Activated T-helper 17 cell treated with anti-CD3 and anti-CD28 coated beads, Interleukin-2, amount 50 U/mL, for 72 hours (primary cell): ENCODE measurements at regions not wholly inside any gene's neighbourhood (a gene's known extent, or its start where the extent isn't known, plus 50 kb on each side); places are given as distances from the start of the nearest gene placed in this dataset.

Source experiments
- ATAC-seq: fragments of 150-1000 bp; cut with Tn5 transposase; replicated peaks from 2 replicates; pipeline ENCODE4 v1.10.0; 2021; ENCODE audit warnings: mild to moderate bottlenecking, moderate library complexity
- H3K27ac Mint-ChIP-seq: one replicate; pipeline ENCODE4 v1.8.0; 2022; ENCODE audit warnings: mixed read lengths
- H3K27me3 Mint-ChIP-seq: one replicate; pipeline ENCODE4 v1.8.0; 2022; ENCODE audit warnings: mixed read lengths
- H3K36me3 Mint-ChIP-seq: one replicate; pipeline ENCODE4 v1.8.0; 2022; ENCODE audit warnings: low read depth, mild to moderate bottlenecking, mixed read lengths
- H3K4me1 Mint-ChIP-seq: one replicate; pipeline ENCODE4 v1.8.0; 2022; ENCODE audit warnings: mixed read lengths
- H3K4me3 Mint-ChIP-seq: one replicate; pipeline ENCODE4 v1.8.0; 2022; ENCODE audit warnings: mild to moderate bottlenecking, mixed read lengths
- H3K9me3 Mint-ChIP-seq: one replicate; pipeline ENCODE4 v1.8.0; 2022; ENCODE audit warnings: mixed read lengths

DNA sequence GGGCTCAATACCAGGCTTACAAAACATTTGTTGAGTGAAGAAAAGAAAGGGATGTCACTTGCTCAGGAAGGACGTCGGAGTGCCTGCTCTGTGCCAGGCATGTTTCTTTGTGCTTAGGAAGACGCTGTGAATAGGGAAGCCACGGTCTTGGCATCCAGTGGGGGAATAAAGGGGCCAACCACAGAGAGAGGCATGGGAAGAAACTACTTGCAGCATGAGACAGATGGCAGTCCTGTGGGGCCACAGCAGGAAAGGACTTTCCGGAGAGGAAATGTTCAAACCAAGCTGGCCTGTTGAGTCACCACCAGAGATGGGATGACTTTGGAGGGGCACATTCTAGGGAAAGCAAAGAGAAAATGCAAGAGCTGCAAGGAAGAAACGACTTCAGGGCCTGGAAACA lies 173.2 kb downstream of the CDH26 start:
- no peak overlapping the region for H3K4me3 Mint-ChIP-seq
- no peaks in the 10 kb centered on the region for H3K9me3 Mint-ChIP-seq
- peaks cover 5% of the 10 kb centered on the region for H3K4me1 Mint-ChIP-seq
- no peak for ATAC-seq
- no peaks in the 10 kb centered on the region for H3K27me3 Mint-ChIP-seq
- H3K36me3 Mint-ChIP-seq, result no peaks in the 10 kb centered on the region
- H3K27ac Mint-ChIP-seq, result no peak overlapping the region

DNA sequence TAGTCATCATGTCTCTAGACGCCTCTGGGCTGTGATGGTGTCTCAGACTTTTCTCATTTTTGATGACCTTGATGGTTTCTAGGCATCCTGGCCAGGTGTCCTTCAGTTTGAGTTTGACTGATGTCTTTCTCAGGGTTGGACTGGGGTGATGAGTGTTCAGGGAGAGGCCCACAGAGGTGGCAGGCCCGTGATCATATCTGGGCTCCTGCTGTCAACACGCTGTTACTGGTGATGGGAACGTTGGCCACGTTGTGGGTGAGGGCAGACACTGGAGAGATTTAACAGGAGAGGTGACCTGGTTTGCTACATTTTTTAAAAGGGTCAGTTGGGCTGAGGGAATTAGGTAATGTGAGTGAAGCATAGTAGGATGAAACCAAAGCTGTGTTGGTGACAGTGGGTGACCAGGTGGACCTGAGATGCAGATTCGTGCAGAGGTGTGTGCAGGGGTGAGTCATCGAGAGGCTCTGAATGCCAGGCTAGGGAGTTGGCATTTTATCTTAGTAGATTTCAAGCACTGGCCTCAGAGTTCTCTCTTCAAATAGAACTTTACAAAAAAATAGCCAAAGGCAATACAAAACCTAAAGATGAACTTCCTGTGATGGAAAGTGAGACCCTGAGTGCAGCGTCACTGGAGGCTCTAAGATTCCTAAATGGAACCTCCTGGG lies 174.1 kb downstream of the CDH26 start:
- no peaks in the 10 kb centered on the region for H3K27me3 Mint-ChIP-seq
- no peaks in the 10 kb centered on the region for H3K9me3 Mint-ChIP-seq
- no peak for ATAC-seq
- peaks cover 5% of the 10 kb centered on the region for H3K4me1 Mint-ChIP-seq
- H3K27ac Mint-ChIP-seq, result no peak overlapping the region
- no peak overlapping the region for H3K4me3 Mint-ChIP-seq
- no peaks in the 10 kb centered on the region for H3K36me3 Mint-ChIP-seq

DNA sequence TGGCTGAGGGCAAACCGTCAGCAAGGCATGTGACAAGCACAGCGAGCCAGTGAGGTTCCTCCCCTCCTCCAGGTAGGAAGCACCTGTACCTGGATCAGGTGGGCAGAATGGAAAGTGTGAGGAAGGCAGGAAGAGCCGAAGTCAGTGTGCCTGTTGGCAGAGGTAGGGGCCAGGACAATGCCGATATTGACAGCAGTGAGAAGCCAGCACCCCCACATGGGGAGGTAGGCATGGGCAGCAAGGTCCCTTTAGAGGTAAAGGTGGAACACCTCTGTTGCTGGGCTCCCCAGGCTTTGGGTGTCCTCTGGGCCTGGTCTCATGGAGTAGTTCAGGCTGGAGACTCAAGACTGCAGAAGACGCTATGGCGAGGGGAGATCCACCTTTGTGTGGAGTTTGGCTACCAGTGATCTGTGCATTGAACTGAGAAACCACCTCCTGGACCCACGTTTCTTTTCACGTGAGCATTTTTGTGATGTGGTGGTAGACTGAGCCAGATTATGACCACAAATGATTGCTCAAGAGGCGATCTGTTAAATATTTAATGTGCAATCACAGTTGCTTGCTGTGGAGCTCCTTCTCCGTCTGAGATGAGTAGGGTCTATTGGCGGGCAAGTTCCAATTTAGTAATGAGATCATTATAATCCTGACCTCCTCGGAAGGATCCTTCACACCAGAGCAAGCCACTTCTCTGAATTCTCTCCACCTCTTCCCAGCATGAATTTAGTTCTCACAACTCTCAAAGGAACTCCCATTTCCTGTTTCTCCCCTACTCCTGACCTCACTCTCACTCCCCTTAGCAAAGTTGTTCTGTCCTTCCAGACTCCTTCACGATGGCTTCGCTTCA lies 174.8 kb downstream of the CDH26 start:
- no peak overlapping the region for H3K27ac Mint-ChIP-seq
- no peaks in the 10 kb centered on the region for H3K27me3 Mint-ChIP-seq
- H3K4me1 Mint-ChIP-seq, result peaks cover 5% of the 10 kb centered on the region
- no peak overlapping the region for H3K4me3 Mint-ChIP-seq
- no peak for ATAC-seq
- H3K9me3 Mint-ChIP-seq, result no peaks in the 10 kb centered on the region
- H3K36me3 Mint-ChIP-seq, result no peaks in the 10 kb centered on the region

DNA sequence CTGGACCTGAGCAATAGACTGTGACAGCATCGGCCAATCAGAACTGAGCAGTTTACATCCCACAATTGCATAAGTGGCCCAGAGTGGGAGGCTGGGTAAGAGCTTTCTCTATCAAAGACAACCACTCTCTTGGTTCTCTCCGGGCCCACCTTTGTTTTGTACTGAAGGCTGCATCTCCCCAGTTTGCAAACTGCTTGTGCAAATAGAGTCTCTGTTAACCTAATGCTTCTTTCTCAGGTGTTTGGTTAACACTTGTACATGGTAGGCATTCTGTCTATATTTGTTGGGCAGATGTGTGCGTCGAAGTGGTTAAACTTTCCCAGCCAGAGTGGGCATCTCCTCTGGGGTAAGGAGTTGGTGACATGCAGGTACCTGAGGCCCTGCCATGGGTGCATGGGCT lies 177.1 kb downstream of the CDH26 start:
- Mint-ChIP-seq H3K36me3 (no peaks in the 10 kb centered on the region), H3K27me3 (no peaks in the 10 kb centered on the region), H3K9me3 (no peaks in the 10 kb centered on the region), H3K4me1 (peaks cover 5% of the 10 kb centered on the region), H3K4me3 (no peak overlapping the region), H3K27ac (no peak overlapping the region)
- ATAC-seq, result no peak

DNA sequence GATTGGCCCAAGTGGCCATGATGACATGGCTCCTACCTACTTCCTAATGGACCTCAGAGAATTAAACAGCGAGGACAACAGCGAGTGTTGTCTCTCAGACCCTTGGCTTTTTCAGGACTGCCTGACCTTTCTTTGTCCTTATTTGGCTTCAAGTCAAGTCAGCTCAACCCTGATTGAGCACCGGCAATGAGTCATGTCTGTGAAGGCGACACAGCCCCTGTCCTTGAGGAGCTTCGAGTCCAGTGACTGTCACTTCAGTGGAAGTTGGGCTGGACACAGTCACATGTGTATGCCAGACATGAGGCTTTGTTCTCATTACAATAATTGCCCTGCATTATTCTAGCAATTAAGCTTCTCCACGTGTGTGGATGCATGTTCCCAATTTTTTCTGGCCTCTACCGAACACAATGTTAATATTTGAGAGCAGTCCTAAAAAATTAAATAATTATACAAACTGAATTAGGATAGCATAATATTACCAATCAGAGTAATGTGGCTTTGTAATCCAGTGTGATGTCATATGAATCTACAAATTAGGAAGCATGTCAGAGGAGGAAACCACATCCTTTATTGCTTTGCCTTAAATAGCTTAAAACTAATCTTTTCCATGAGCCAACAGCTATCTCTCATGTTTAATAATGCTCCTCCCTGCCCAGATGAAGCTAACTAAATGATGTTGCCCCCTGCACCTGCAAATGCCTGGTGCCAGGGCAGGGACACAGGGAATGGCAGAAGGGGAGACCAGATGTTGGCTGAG lies 178.6 kb downstream of the CDH26 start:
- Mint-ChIP-seq H3K27ac (no peak overlapping the region), H3K27me3 (no peaks in the 10 kb centered on the region), H3K4me1 (no peaks in the 10 kb centered on the region), H3K4me3 (no peak overlapping the region), H3K9me3 (no peaks in the 10 kb centered on the region), H3K36me3 (no peaks in the 10 kb centered on the region)
- no peak for ATAC-seq

DNA sequence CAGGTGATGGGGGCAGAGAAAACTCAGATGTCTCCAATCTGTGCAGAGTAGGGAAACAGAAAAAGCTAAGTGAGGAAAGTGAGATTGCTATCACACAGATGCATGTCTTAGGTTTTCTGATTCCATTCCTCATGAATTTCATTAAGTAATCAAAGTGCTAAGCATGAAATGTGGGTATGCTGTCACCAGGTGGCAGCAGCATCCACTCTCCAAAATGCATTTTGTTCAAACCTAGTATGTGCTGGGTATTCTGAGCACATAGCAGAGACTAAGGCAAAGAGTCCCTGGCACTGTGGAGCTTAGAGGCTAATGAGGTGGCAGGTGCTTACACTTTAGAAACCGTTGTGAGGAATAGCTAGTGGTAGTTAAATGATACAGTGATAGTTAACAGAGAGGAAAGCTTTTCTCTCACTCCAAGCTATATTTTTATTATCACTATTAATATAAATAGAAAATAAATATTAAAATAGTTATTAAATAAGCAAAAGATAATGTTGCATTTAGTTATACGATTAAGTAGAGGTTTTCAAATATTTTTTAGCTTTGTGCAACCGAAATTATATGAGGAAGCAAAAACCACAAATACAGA lies 179.5 kb downstream of the CDH26 start:
- Mint-ChIP-seq H3K27ac (no peak overlapping the region), H3K27me3 (no peaks in the 10 kb centered on the region), H3K36me3 (no peaks in the 10 kb centered on the region), H3K4me3 (peak overlapping the region; percentile 70), H3K9me3 (no peaks in the 10 kb centered on the region), H3K4me1 (no peaks in the 10 kb centered on the region)
- peak; percentile 73 for ATAC-seq

DNA sequence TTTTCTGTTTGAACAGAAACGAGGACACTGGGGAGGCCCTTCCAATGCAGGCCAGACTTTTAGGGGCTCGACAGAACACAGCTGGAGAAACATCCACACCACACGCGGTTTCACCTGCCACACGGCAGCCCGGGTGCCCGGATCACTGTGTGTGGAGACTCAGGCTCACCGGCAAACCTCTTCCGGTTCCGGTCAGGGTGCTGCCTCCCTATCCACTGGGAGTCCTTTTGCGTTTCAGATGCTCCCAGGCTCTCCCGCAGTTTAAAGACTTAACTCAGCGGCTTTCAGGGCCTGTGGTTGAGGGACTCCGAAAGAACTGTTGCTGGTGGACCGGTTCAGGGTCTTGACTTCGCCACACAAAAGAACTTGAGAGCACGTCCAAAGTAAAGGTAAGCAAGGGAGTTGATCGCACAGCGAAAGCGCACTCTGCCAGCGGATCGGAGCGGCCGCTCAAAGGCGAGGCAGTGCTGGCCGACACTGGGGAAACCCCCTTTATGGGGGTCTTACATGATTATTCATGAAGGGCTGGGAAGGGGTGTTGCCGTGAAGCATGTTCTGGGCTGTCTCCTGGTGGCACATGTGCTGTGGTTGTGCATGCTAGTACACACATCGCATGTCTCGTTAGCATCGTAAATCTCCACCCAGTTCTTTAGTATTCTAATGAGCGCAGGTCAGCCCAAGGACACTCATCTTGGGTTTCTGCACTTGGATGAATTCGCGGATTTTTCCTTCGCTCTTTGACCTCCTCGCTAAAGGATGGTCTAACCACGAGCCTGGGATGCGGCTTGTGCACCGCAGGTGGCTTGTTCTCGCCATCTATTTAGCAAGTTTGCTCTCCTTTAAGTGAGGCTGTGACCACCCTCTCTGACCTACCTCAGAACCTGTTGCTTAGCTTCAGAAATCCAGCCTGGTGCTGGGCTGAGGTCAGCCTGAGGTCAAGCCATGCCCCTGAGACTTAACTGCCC lies 180.3 kb downstream of the CDH26 start:
- Mint-ChIP-seq H3K27me3 (no peaks in the 10 kb centered on the region), H3K36me3 (no peaks in the 10 kb centered on the region), H3K4me3 (peak overlapping the region; percentile 70), H3K9me3 (no peaks in the 10 kb centered on the region), H3K4me1 (no peaks in the 10 kb centered on the region), H3K27ac (no peak overlapping the region)
- ATAC-seq, result peak; percentile 75

DNA sequence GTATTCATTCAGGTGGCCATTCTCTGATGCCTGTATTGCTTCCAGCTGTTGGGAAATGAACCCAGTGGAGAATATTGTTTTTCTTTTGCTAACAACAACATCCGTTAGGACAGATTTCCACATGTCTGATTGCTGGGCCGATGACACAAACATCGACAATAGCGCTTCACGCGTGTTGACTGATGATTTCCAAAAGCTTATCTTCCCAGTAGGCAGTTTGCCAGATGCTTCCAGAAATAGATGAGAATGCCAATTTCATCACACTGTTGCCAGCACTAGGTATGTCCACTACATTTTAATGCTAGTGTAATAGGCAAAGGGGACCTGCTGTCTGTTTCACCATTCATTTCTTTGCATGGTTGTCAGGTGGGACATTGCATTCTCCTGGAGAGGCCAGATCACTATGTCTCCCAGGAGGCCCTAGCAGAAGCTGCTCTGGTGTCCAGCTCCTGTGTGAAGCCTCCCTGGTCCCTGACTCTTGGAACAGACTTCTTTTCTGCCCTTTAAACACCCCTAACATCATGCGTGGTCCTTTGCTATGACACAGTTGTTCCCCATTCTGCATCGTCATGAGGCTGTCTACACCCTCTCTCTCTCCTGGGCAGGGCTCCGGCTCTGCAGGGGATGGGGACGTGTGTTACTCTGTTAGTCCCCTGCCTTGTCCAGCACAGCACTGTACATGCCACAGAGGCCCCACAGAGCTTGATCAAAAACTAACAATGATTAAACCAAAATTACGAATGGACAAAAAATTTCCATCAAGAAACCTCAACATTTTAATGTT lies 181.6 kb downstream of the CDH26 start:
- Mint-ChIP-seq H3K4me1 (no peaks in the 10 kb centered on the region), H3K4me3 (peak overlapping the region; percentile 70), H3K36me3 (no peaks in the 10 kb centered on the region), H3K27me3 (peaks cover 3% of the 10 kb centered on the region), H3K9me3 (no peaks in the 10 kb centered on the region), H3K27ac (no peak overlapping the region)
- no peak for ATAC-seq

DNA sequence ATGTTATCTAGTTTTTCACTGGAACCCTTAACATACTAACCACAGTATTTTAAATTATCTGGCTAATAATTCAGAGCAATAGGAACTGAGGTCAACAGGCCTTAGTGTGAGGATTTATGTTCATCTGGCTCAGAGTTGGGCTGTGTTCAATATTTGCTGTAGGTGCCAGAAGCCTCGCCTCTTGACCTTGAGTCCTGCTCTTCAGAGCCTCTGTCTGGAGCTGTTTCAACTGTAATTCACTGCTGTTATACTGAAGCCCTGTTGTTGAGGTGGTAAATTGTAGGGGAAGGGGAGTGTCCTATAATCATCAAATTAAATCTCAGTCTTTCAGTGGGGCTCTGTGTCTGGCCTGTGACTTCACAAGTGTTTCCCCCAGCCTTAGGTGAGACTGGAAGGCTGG lies 184.4 kb downstream of the CDH26 start:
- no peak overlapping the region for H3K27ac Mint-ChIP-seq
- no peaks in the 10 kb centered on the region for H3K9me3 Mint-ChIP-seq
- no peak for ATAC-seq
- peaks cover 3% of the 10 kb centered on the region for H3K27me3 Mint-ChIP-seq
- no peaks in the 10 kb centered on the region for H3K4me1 Mint-ChIP-seq
- no peak overlapping the region for H3K4me3 Mint-ChIP-seq
- no peaks in the 10 kb centered on the region for H3K36me3 Mint-ChIP-seq

DNA sequence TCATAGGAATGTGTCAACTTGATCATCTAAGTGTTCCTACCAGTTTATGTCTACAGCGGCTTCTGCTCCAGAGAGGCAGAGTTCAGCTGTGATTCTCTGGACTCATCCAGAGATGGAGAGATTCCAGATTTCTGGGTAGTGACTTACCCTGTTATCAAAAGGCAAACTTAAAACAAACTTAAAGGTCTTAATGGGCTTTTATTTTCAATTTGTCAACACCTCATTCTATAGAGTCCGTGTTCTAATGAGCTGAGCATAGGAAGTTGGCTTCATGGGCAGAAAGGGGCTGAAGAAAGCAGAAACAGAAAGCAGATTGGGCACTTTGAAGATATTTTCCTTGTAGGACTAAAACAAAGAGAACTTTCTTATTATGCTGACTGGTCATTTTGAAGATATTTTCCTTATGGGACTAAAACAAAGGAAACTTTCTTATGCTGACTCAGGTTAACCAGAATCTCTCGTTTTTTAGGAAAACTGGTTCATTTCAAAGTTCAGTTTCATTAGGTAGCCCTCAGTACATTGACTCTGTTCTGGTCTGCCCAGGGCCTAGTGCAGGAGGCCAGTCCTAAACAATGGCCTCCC lies 185.1 kb downstream of the CDH26 start:
- H3K36me3 Mint-ChIP-seq, result no peaks in the 10 kb centered on the region
- H3K4me1 Mint-ChIP-seq, result no peaks in the 10 kb centered on the region
- no peaks in the 10 kb centered on the region for H3K9me3 Mint-ChIP-seq
- H3K4me3 Mint-ChIP-seq, result no peak overlapping the region
- H3K27ac Mint-ChIP-seq, result no peak overlapping the region
- ATAC-seq, result no peak
- peaks cover 4% of the 10 kb centered on the region for H3K27me3 Mint-ChIP-seq

DNA sequence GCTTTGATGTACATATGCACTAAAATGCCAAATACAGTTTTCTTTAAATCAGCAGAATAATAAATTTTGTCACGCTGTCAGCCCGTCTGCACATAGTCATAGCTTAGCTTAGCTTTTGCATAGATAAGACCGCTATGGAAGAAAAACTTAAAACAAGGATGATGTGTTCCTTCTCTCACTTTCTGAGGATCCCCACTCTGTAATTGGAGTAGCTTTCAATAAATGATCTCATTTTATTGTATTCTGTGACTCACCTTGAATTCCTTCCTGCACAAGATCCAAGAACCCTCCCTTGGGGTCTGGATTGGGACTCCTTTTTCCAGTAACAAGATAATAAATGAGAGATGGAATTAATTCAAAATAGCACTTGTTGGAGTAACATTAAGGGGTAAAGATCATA lies 186.2 kb downstream of the CDH26 start:
- H3K36me3 Mint-ChIP-seq, result no peaks in the 10 kb centered on the region
- no peak for ATAC-seq
- H3K4me1 Mint-ChIP-seq, result no peaks in the 10 kb centered on the region
- H3K27me3 Mint-ChIP-seq, result peaks cover 7% of the 10 kb centered on the region
- no peak overlapping the region for H3K4me3 Mint-ChIP-seq
- no peaks in the 10 kb centered on the region for H3K9me3 Mint-ChIP-seq
- H3K27ac Mint-ChIP-seq, result no peak overlapping the region

DNA sequence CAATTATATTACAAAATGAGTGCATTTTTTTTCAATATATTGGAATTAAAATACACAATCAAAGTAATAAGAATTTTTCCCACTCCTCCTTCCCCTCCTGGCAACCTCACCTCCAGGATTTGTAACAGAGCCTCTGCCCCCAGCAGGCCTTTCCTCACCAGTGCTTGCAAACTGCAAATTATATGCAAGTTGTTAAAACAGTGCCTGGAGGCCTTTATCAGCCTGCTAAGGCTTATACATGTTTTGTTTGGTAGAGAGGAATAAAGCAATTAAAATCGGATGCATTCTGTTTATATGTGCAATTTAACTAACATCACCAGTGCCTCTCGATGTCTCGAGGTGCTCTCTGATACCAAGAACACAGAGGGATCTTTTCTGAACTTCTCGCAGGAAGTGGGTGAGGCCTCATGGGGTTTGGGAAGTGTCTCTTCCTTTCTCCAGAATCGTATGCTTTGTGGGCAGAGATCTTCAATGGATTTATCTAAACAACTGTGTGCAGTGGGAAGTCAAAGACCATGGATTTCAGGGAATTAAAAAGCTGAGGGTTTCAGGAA lies 186.8 kb downstream of the CDH26 start:
- Mint-ChIP-seq H3K36me3 (no peaks in the 10 kb centered on the region), H3K9me3 (no peaks in the 10 kb centered on the region), H3K4me3 (no peak overlapping the region), H3K4me1 (no peaks in the 10 kb centered on the region), H3K27ac (no peak overlapping the region), H3K27me3 (peaks cover 7% of the 10 kb centered on the region)
- ATAC-seq, result no peak

DNA sequence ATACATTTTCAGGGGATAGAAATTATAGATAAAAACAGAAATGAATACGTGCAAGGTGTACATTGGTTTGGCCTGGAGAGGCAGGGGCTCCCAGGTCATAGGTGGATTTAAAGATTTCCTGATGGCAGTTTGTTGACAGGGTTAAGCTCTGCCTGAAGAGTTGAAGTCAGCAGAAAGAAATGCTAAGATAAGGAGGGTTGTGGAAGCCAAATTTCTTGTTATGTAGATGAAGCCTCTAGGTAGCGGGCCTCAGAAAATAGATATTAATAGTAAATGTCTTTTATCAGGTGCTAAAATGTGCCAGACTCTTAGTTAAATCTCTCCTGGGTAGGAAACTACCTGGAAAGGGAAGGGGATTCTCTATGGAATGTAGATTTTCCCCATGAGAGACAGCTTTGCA lies 188.8 kb downstream of the CDH26 start:
- H3K36me3 Mint-ChIP-seq, result no peaks in the 10 kb centered on the region
- no peak overlapping the region for H3K4me3 Mint-ChIP-seq
- no peak overlapping the region for H3K27ac Mint-ChIP-seq
- peaks cover 7% of the 10 kb centered on the region for H3K27me3 Mint-ChIP-seq
- H3K4me1 Mint-ChIP-seq, result no peaks in the 10 kb centered on the region
- no peaks in the 10 kb centered on the region for H3K9me3 Mint-ChIP-seq
- ATAC-seq, result no peak
